Natural killer cell treated with Interleukin-12 subunit alpha and Interleukin-12 subunit beta and Interleukin-15 and Interleukin-18, amount 100 ng/mL, for 72 hours (primary cell): ENCODE measurements at regions not wholly inside any gene's neighbourhood (a gene's known extent, or its start where the extent isn't known, plus 50 kb on each side); places are given as distances from the start of the nearest gene placed in this dataset.

ENCODE experiments used
- ATAC-seq, 2 donors: fragments of 150-1000 bp; cut with Tn5 transposase in 1 of 2; sonication (Bioruptor Pico), chemical (Tn5 transposase) in 1 of 2; 2 replicates each; pipeline ENCODE4 v1.10.0; 2021
- DNase-seq: peaks from one replicate; pipeline ENCODE4 v3.0.0; 2022; ENCODE audit warnings: low spot score
- H3K27ac Mint-ChIP-seq, 2 donors: 1 replicate in 1 of 2; 2 replicates in 1 of 2; pipeline ENCODE4 v1.8.0; 2022; ENCODE audit warnings: mixed read lengths in 2 of 2, mild to moderate bottlenecking in 1 of 2, moderate library complexity in 1 of 2
- H3K27me3 Mint-ChIP-seq, 2 donors: 1 replicate in 1 of 2; 2 replicates in 1 of 2; pipeline ENCODE4 v1.8.0; 2022; ENCODE audit warnings: mixed read lengths in 2 of 2
- H3K36me3 Mint-ChIP-seq: one replicate; pipeline ENCODE4 v1.8.0; 2022; ENCODE audit warnings: mixed read lengths
- H3K4me1 Mint-ChIP-seq, 2 donors: 1 replicate in 1 of 2; 2 replicates in 1 of 2; pipeline ENCODE4 v1.8.0; 2022; ENCODE audit warnings: low read depth in 2 of 2, mixed read lengths in 2 of 2, mild to moderate bottlenecking in 1 of 2
- H3K4me3 Mint-ChIP-seq: one replicate; pipeline ENCODE4 v1.8.0; 2022; ENCODE audit warnings: mixed read lengths
- H3K9me3 Mint-ChIP-seq: 2 replicates; pipeline ENCODE4 v1.8.0; 2022; ENCODE audit warnings: mixed read lengths

- Mint-ChIP-seq H3K36me3 (no peaks in the 10 kb centered on the region), H3K27me3 (no peaks in the 10 kb centered on the region), H3K4me1 (no peaks in the 10 kb centered on the region), H3K4me3 (no peak overlapping the region), H3K27ac (no peak overlapping the region), H3K9me3 (no peaks in the 10 kb centered on the region)
- ATAC-seq, result no peak
- no peak for DNase-seq
These were observed 367.6 kb upstream of the CLINT1 start for GRCh38 chr5:158226496-158226895.

- Mint-ChIP-seq H3K36me3 (no peaks in the 10 kb centered on the region), H3K4me3 (no peak overlapping the region), H3K9me3 (no peaks in the 10 kb centered on the region), H3K27ac (no peak overlapping the region), H3K27me3 (no peaks in the 10 kb centered on the region), H3K4me1 (no peaks in the 10 kb centered on the region)
- ATAC-seq (no peak), DNase-seq (no peak)
These were observed 365.3 kb upstream of the CLINT1 start for GRCh38 chr5:158224253-158224652.

GRCh38 chr5:158223054-158223600 is 364.2 kb upstream of the CLINT1 start:
- no peak for DNase-seq
- Mint-ChIP-seq H3K27ac (no peak overlapping the region), H3K9me3 (peaks cover 3% of the 10 kb centered on the region), H3K27me3 (peaks cover 3 to 9% of the 10 kb centered on the region in 2 donors), H3K4me3 (no peak overlapping the region), H3K36me3 (no peaks in the 10 kb centered on the region), H3K4me1 (no peaks in the 10 kb centered on the region)
- ATAC-seq, result no peak

- peaks cover 0 to 6% of the 10 kb centered on the region in 2 donors for H3K27me3 Mint-ChIP-seq
- no peak for ATAC-seq
These were observed 354.0 kb upstream of the CLINT1 start for GRCh38 chr5:158212917-158213316.

GRCh38 chr5:158212237-158212636 is 353.3 kb upstream of the CLINT1 start:
- no peak overlapping the region for H3K27ac Mint-ChIP-seq
- DNase-seq (no peak), ATAC-seq (no peak)
- H3K27me3 Mint-ChIP-seq, result no peaks in the 10 kb centered on the region
- H3K4me3 Mint-ChIP-seq, result no peak overlapping the region
- H3K9me3 Mint-ChIP-seq, result no peaks in the 10 kb centered on the region
- no peaks in the 10 kb centered on the region for H3K36me3 Mint-ChIP-seq
- no peaks in the 10 kb centered on the region for H3K4me1 Mint-ChIP-seq

More at GRCh38 chr5:158212917-158213316, 354.0 kb upstream of the CLINT1 start:
- no peak for DNase-seq
- Mint-ChIP-seq H3K9me3 (no peaks in the 10 kb centered on the region), H3K36me3 (no peaks in the 10 kb centered on the region), H3K4me3 (no peak overlapping the region), H3K27ac (no peak overlapping the region), H3K4me1 (no peaks in the 10 kb centered on the region)

GRCh38 chr5:158209219-158209908 is 350.4 kb upstream of the CLINT1 start:
- Mint-ChIP-seq H3K27me3 (no peaks in the 10 kb centered on the region), H3K4me1 (no peaks in the 10 kb centered on the region), H3K36me3 (no peaks in the 10 kb centered on the region), H3K27ac (no peak overlapping the region), H3K4me3 (no peak overlapping the region), H3K9me3 (no peaks in the 10 kb centered on the region)
- ATAC-seq (no peak), DNase-seq (no peak)

- no peak for DNase-seq
- Mint-ChIP-seq H3K27me3 (no peaks in the 10 kb centered on the region), H3K9me3 (no peaks in the 10 kb centered on the region), H3K36me3 (no peaks in the 10 kb centered on the region), H3K4me1 (no peaks in the 10 kb centered on the region), H3K27ac (no peak overlapping the region), H3K4me3 (no peak overlapping the region)
- ATAC-seq, result no peak
These were observed 348.8 kb upstream of the CLINT1 start for GRCh38 chr5:158207733-158208132.

GRCh38 chr5:158205992-158206391 is 347.0 kb upstream of the CLINT1 start:
- Mint-ChIP-seq H3K36me3 (no peaks in the 10 kb centered on the region), H3K9me3 (no peaks in the 10 kb centered on the region), H3K4me3 (no peak overlapping the region), H3K27ac (no peak overlapping the region), H3K4me1 (no peaks in the 10 kb centered on the region), H3K27me3 (peaks cover 0 to 3% of the 10 kb centered on the region in 2 donors)
- ATAC-seq, result no peak
- DNase-seq, result no peak

GRCh38 chr5:158203261-158203660 is 344.3 kb upstream of the CLINT1 start:
- Mint-ChIP-seq H3K9me3 (no peaks in the 10 kb centered on the region), H3K4me1 (no peaks in the 10 kb centered on the region), H3K27ac (no peak overlapping the region), H3K36me3 (no peaks in the 10 kb centered on the region), H3K27me3 (peaks cover 0 to 3% of the 10 kb centered on the region in 2 donors), H3K4me3 (no peak overlapping the region)
- ATAC-seq, result no peak
- DNase-seq, result no peak

- Mint-ChIP-seq H3K4me1 (no peaks in the 10 kb centered on the region), H3K9me3 (no peaks in the 10 kb centered on the region), H3K36me3 (no peaks in the 10 kb centered on the region), H3K27ac (no peak overlapping the region), H3K4me3 (no peak overlapping the region), H3K27me3 (peaks cover 4 to 5% of the 10 kb centered on the region in 2 donors)
- no peak for DNase-seq
- ATAC-seq, result no peak
These were observed 343.9 kb upstream of the CLINT1 start for GRCh38 chr5:158202801-158203200.

GRCh38 chr5:158200619-158201018 is 341.7 kb upstream of the CLINT1 start:
- Mint-ChIP-seq H3K9me3 (no peaks in the 10 kb centered on the region), H3K4me3 (no peak overlapping the region), H3K36me3 (no peaks in the 10 kb centered on the region), H3K27ac (no peak overlapping the region), H3K4me1 (no peaks in the 10 kb centered on the region), H3K27me3 (peaks cover 6 to 14% of the 10 kb centered on the region in 2 donors)
- DNase-seq (no peak), ATAC-seq (no peak)

- Mint-ChIP-seq H3K27me3 (peaks cover 8 to 27% of the 10 kb centered on the region in 2 donors), H3K36me3 (no peaks in the 10 kb centered on the region), H3K4me1 (no peaks in the 10 kb centered on the region), H3K9me3 (no peaks in the 10 kb centered on the region), H3K4me3 (no peak overlapping the region), H3K27ac (no peak overlapping the region)
- DNase-seq (no peak), ATAC-seq (no peak)
These were observed 339.7 kb upstream of the CLINT1 start for GRCh38 chr5:158198636-158199035.

GRCh38 chr5:158195416-158196210 is 336.7 kb upstream of the CLINT1 start:
- no peak overlapping the region for H3K27ac Mint-ChIP-seq
- no peak overlapping the region for H3K4me3 Mint-ChIP-seq
- no peaks in the 10 kb centered on the region for H3K4me1 Mint-ChIP-seq
- peaks cover 6 to 30% of the 10 kb centered on the region in 2 donors for H3K27me3 Mint-ChIP-seq
- DNase-seq (no peak), ATAC-seq (no peak)
- H3K36me3 Mint-ChIP-seq, result no peaks in the 10 kb centered on the region
- peaks cover 3% of the 10 kb centered on the region for H3K9me3 Mint-ChIP-seq

- DNase-seq (no peak), ATAC-seq (peak in 1 of 2 donors; percentile 33)
- Mint-ChIP-seq H3K27ac (no peak overlapping the region), H3K27me3 (peaks cover 6 to 30% of the 10 kb centered on the region in 2 donors), H3K4me1 (no peaks in the 10 kb centered on the region), H3K4me3 (no peak overlapping the region), H3K9me3 (peaks cover 3% of the 10 kb centered on the region), H3K36me3 (no peaks in the 10 kb centered on the region)
These were observed 335.6 kb upstream of the CLINT1 start for GRCh38 chr5:158194561-158194976.
